WTC11 (cell line): ENCODE measurements at regions not wholly inside any gene's neighbourhood (a gene's known extent, or its start where the extent isn't known, plus 50 kb on each side); places are given as distances from the start of the nearest gene placed in this dataset.

Experiments used
- ATAC-seq: fragments of 200-7000 bp; cut with Tn5 transposase; 2 replicates; pipeline ENCODE4 v1.10.0; 2021; ENCODE audit warnings: mild to moderate bottlenecking, moderate library complexity
- CTCF ChIA-PET: fragments of 300-600 bp; sonication (Branson Sonifier 250); formaldehyde crosslinking; loops from one replicate; lab custom pipeline; 2021; ENCODE audit warnings: antibody characterized with exemption; lab: Charles Lee
- POLR2A ChIA-PET: fragments of 350-600 bp; sonication (Branson Sonifier 250); formaldehyde crosslinking; loops from one replicate; lab custom pipeline; 2021; ENCODE audit warnings: antibody characterized with exemption; lab: Charles Lee
- DNase-seq: peaks from one replicate; pipeline ENCODE4 v3.0.0; 2021; ENCODE audit warnings: low spot score
- H3K27ac Mint-ChIP-seq: 2 replicates; pipeline ENCODE4 v1.8.0; 2021; ENCODE audit warnings: mixed read lengths
- H3K27me3 Mint-ChIP-seq: 2 replicates; pipeline ENCODE4 v1.8.0; 2021; ENCODE audit warnings: low read depth, mild to moderate bottlenecking, moderate library complexity, mixed read lengths
- H3K36me3 Mint-ChIP-seq: 2 replicates; pipeline ENCODE4 v1.8.0; 2021; ENCODE audit warnings: mixed read lengths
- H3K4me1 Mint-ChIP-seq: 2 replicates; pipeline ENCODE4 v1.8.0; 2022; ENCODE audit warnings: mixed read lengths
- H3K4me3 Mint-ChIP-seq: 2 replicates; pipeline ENCODE4 v1.8.0; 2021; ENCODE audit warnings: mild to moderate bottlenecking, moderate library complexity, mixed read lengths
- H3K9me3 Mint-ChIP-seq: 2 replicates; pipeline ENCODE4 v1.8.0; 2021; ENCODE audit warnings: mixed read lengths
- CTCF ChIP-seq: fragments of 200-600 bp; IDR thresholded peaks from 2 replicates; pipeline ENCODE4 v1.8.0; 2022; ENCODE audit warnings: antibody characterized with exemption
- ERG ChIP-seq: fragments of 250-450 bp; sonication (Bioruptor Pico); IDR thresholded peaks from 2 replicates; pipeline ENCODE4 v1.8.0; 2021; ENCODE audit warnings: mild to moderate bottlenecking
- HMGA2 ChIP-seq: fragments of 250-450 bp; sonication (Bioruptor Pico); IDR thresholded peaks from 2 replicates; pipeline ENCODE4 v1.4.0; 2021; ENCODE audit warnings: mild to moderate bottlenecking, moderate library complexity
- NR2C2 ChIP-seq: sonication (generic); formaldehyde crosslinking; IDR thresholded peaks from 2 replicates; pipeline ENCODE4 v1.8.0; 2022; ENCODE audit warnings: mild to moderate bottlenecking, missing genetic modification reagents
- TCF7 ChIP-seq: sonication (generic); formaldehyde crosslinking; IDR thresholded peaks from 2 replicates; pipeline ENCODE4 v1.8.0; 2022; ENCODE audit warnings: mild to moderate bottlenecking, low read depth, missing genetic modification reagents, moderate library complexity
- TEAD4 ChIP-seq: sonication (generic); formaldehyde crosslinking; IDR thresholded peaks from 2 replicates; pipeline ENCODE4 v1.8.0; 2022; ENCODE audit warnings: mild to moderate bottlenecking, missing genetic modification reagents
- TP53 ChIP-seq: sonication (generic); formaldehyde crosslinking; IDR thresholded peaks from 2 replicates; pipeline ENCODE4 v1.8.1; 2023; ENCODE audit warnings: mild to moderate bottlenecking, missing genetic modification reagents
- ZNF138 ChIP-seq: sonication (generic); formaldehyde crosslinking; conservative IDR thresholded peaks from 2 replicates; pipeline ENCODE4 v1.8.1; 2022; ENCODE audit warnings: mild to moderate bottlenecking, moderate library complexity, missing genetic modification reagents
- ZNF232 ChIP-seq: sonication (generic); formaldehyde crosslinking; IDR thresholded peaks from 2 replicates; pipeline ENCODE4 v1.8.0; 2022; ENCODE audit warnings: mild to moderate bottlenecking, missing genetic modification reagents
- ZNF263 ChIP-seq: sonication (generic); formaldehyde crosslinking; IDR thresholded peaks from 2 replicates; pipeline ENCODE4 v1.8.1; 2022; ENCODE audit warnings: low read depth, mild to moderate bottlenecking, moderate library complexity, missing genetic modification reagents
- ZNF416 ChIP-seq: fragments of 250-450 bp; sonication (Bioruptor Pico); IDR thresholded peaks from 2 replicates; pipeline ENCODE4 v1.9.0; 2021; ENCODE audit warnings: mild to moderate bottlenecking, inconsistent platforms
- TF ChIP-seq, protein P1 (sequence below): sonication (generic); formaldehyde crosslinking; IDR thresholded peaks from 2 replicates; pipeline ENCODE4 v1.8.1; 2022; ENCODE audit warnings: low read depth, missing genetic modification reagents, borderline replicate concordance
- TF ChIP-seq, protein P2 (sequence below): sonication (generic); formaldehyde crosslinking; IDR thresholded peaks from 2 replicates; pipeline ENCODE4 v1.8.1; 2023; ENCODE audit warnings: mild to moderate bottlenecking, missing genetic modification reagents, moderate library complexity

GRCh38 chr7:69062020-69062765 is 536.1 kb upstream of the AUTS2 start:
- Mint-ChIP-seq H3K27ac (no peak overlapping the region), H3K36me3 (peaks cover 9% of the 10 kb centered on the region), H3K4me3 (no peak overlapping the region), H3K4me1 (peaks cover 10% of the 10 kb centered on the region), H3K9me3 (peaks cover 9% of the 10 kb centered on the region), H3K27me3 (peaks cover 4% of the 10 kb centered on the region; the same call in 1 of the 2 replicates)
- DNase-seq: no peak
- TF ChIP-seq, protein P1, sequence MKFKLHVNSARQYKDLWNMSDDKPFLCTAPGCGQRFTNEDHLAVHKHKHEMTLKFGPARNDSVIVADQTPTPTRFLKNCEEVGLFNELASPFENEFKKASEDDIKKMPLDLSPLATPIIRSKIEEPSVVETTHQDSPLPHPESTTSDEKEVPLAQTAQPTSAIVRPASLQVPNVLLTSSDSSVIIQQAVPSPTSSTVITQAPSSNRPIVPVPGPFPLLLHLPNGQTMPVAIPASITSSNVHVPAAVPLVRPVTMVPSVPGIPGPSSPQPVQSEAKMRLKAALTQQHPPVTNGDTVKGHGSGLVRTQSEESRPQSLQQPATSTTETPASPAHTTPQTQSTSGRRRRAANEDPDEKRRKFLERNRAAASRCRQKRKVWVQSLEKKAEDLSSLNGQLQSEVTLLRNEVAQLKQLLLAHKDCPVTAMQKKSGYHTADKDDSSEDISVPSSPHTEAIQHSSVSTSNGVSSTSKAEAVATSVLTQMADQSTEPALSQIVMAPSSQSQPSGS (CRISPR knock-in tag): no peak
- peak; percentile 92 for TF ChIP-seq ZNF416 (CRISPR knock-in tag)
- POLR2A ChIA-PET: no interaction called here
- no peak for ATAC-seq
- CTCF ChIA-PET: no interaction called here

GRCh38 chr7:69067397-69067796 is 530.9 kb upstream of the AUTS2 start:
- H3K9me3 Mint-ChIP-seq: peaks cover 28% of the 10 kb centered on the region
- TF ChIP-seq ZNF138: no peak
- TF ChIP-seq TP53 (CRISPR knock-in tag): no peak
- peak; percentile 77 for TF ChIP-seq CTCF
- no peak overlapping the region for H3K27ac Mint-ChIP-seq
- no peaks in the 10 kb centered on the region for H3K4me1 Mint-ChIP-seq
- DNase-seq (peak; percentile 74), ATAC-seq (peak; percentile 87)
- H3K36me3 Mint-ChIP-seq: peaks cover 14% of the 10 kb centered on the region
- H3K27me3 Mint-ChIP-seq: peaks cover 8% of the 10 kb centered on the region
- POLR2A ChIA-PET: interaction anchor here (0.6 kb wide), 1 partner anchor 393 kb away, joined by 3 read pairs; no protein-coding TSS in a partner anchor
- CTCF ChIA-PET: interaction anchor here (0.5 to 2.6 kb wide), 37 partner anchors 8 to 1689 kb away, joined by 3 to 11 read pairs (median 3); no protein-coding TSS in a partner anchor
- H3K4me3 Mint-ChIP-seq: no peak overlapping the region

- CTCF ChIA-PET: no interaction called here
- ATAC-seq (no peak), DNase-seq (no peak)
- peaks cover 36% of the 10 kb centered on the region for H3K9me3 Mint-ChIP-seq
- no peaks in the 10 kb centered on the region for H3K4me1 Mint-ChIP-seq
- H3K4me3 Mint-ChIP-seq: no peak overlapping the region
- H3K36me3 Mint-ChIP-seq: peaks cover 13% of the 10 kb centered on the region
- POLR2A ChIA-PET: no interaction called here
- TF ChIP-seq NR2C2 (CRISPR knock-in tag): no peak
- no peak for TF ChIP-seq TCF7 (CRISPR knock-in tag)
- TF ChIP-seq, protein P1 (CRISPR knock-in tag): no peak
- no peak for TF ChIP-seq HMGA2 (CRISPR knock-in tag)
- TF ChIP-seq ZNF232: no peak
- no peak for TF ChIP-seq ERG (CRISPR knock-in tag)
- no peak for TF ChIP-seq TEAD4
- TF ChIP-seq, protein P2, sequence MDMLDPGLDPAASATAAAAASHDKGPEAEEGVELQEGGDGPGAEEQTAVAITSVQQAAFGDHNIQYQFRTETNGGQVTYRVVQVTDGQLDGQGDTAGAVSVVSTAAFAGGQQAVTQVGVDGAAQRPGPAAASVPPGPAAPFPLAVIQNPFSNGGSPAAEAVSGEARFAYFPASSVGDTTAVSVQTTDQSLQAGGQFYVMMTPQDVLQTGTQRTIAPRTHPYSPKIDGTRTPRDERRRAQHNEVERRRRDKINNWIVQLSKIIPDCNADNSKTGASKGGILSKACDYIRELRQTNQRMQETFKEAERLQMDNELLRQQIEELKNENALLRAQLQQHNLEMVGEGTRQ (CRISPR knock-in tag): no peak
- no peak for TF ChIP-seq ZNF263
- TF ChIP-seq, all 79 proteins: peak for 0
- Mint-ChIP-seq H3K27ac (no peak overlapping the region), H3K27me3 (peaks cover 8% of the 10 kb centered on the region)
These were observed 527.8 kb upstream of the AUTS2 start for GRCh38 chr7:69070476-69070875.
